Heart left ventricle (tissue), 13 donors: ENCODE measurements at regions not wholly inside any gene's neighbourhood (a gene's known extent, or its start where the extent isn't known, plus 50 kb on each side); places are given as distances from the start of the nearest gene placed in this dataset.

Experiments
- CTCF ChIP-seq, 12 donors: fragments of 200-600 bp; sonication (generic) in 4 of 12; IDR thresholded peaks; one replicate each; pipeline versions ENCODE4 v1.5.0 to v1.8.0; 2018 to 2022; ENCODE audit warnings: antibody characterized with exemption in 12 of 12, mild to moderate bottlenecking in 5 of 12
- POLR2A ChIP-seq, 2 donors: fragments of 450-650 bp; IDR thresholded peaks; one replicate each; pipeline ENCODE4 v1.6.1; 2017; ENCODE audit warnings: antibody characterized with exemption in 2 of 2, mild to moderate bottlenecking in 2 of 2, moderate library complexity in 2 of 2
- donor health status: ischemic (EF 13 %, LVEDD 7.1; RV severe dilation, severe dysfunction).
- donor health status: DM: no; HTN: yes; CAD: no.
- donor health status: DM: no; HTN: no; CAD: no.
- donor health status: ischemic (EF 25% LVEDD 6.9; RV normal size, moderate dysfunction).
- donor health status: ischemic (EF 25% LVEDD 5.7; RV mildly dilated, moderate dysfunction).
- donor health status: ischemic (EF 35%, LVEDD 5.7; RV mildly dilated, moderate dysfunction).
- donor health status: nonischemic (EF 11% LVEDD 7.7; RV severe dilation, severe dysfunction).
- donor health status: DM: yes; HTN: yes; CAD: no.
- donor health status: PGD.
- donor health status: ischemic (EF 29% LVEDD 5.4; RV normal size, mild dysfunction).
- donor health status: nonischemic (EF 23%, LVEDD 6.1; RV moderate dilation, normal function).

- TF ChIP-seq POLR2A (IDR thresholded peaks at IDR 0.05) (no peak), CTCF (IDR thresholded peaks at IDR 0.05) (no peak)
Observed at GRCh38 chr5:110108520-110108919, 418.8 kb downstream of the MAN2A1 start.
